ENCODE measurements at regions not wholly inside any gene's neighbourhood (a gene's known extent, or its start where the extent isn't known, plus 50 kb on each side); places are given as distances from the start of the nearest gene placed in this dataset.

GRCh38 chr3:104768886-104769285 is 597.8 kb upstream of the ALCAM start:
- H3K27ac Mint-ChIP-seq, result no peak overlapping the region
- no peaks in the 10 kb centered on the region for H3K9me3 Mint-ChIP-seq (ENCODE audit: insufficient read depth)
- no peaks in the 10 kb centered on the region for H3K27me3 Mint-ChIP-seq (ENCODE audit: low read depth)
- POLR2A ChIA-PET, result no interaction called here
- H3K36me3 Mint-ChIP-seq (ENCODE audit: low read depth), result no peaks in the 10 kb centered on the region
- no peak overlapping the region for H3K4me3 Mint-ChIP-seq
- CTCF ChIA-PET, result interaction anchor here (0.6 kb wide), 1 partner anchor 309 kb away, joined by 3 read pairs; no protein-coding TSS in a partner anchor
- no peak for DNase-seq
- H3K4me1 Mint-ChIP-seq (ENCODE audit: low read depth), result no peaks in the 10 kb centered on the region
- no peak for ATAC-seq

- ChIA-PET POLR2A (no interaction called here), CTCF (no interaction called here)
- Mint-ChIP-seq H3K27me3 (ENCODE audit: low read depth) (no peaks in the 10 kb centered on the region), H3K27ac (no peak overlapping the region), H3K4me1 (ENCODE audit: low read depth) (no peaks in the 10 kb centered on the region), H3K36me3 (ENCODE audit: low read depth) (no peaks in the 10 kb centered on the region), H3K4me3 (no peak overlapping the region), H3K9me3 (ENCODE audit: insufficient read depth) (no peaks in the 10 kb centered on the region)
- DNase-seq, result no peak
- ATAC-seq, result no peak
Observed at GRCh38 chr3:104779324-104779723, 587.4 kb upstream of the ALCAM start.

GRCh38 chr3:104781112-104781511 is 585.6 kb upstream of the ALCAM start:
- no peaks in the 10 kb centered on the region for H3K27me3 Mint-ChIP-seq (ENCODE audit: low read depth)
- ATAC-seq, result no peak
- no peaks in the 10 kb centered on the region for H3K4me1 Mint-ChIP-seq (ENCODE audit: low read depth)
- DNase-seq, result no peak
- no peaks in the 10 kb centered on the region for H3K9me3 Mint-ChIP-seq (ENCODE audit: insufficient read depth)
- H3K27ac Mint-ChIP-seq, result no peak overlapping the region
- ChIA-PET CTCF (no interaction called here), POLR2A (no interaction called here)
- no peaks in the 10 kb centered on the region for H3K36me3 Mint-ChIP-seq (ENCODE audit: low read depth)
- H3K4me3 Mint-ChIP-seq, result no peak overlapping the region

- ChIA-PET CTCF (no interaction called here), POLR2A (no interaction called here)
- Mint-ChIP-seq H3K36me3 (ENCODE audit: low read depth) (no peaks in the 10 kb centered on the region), H3K27me3 (ENCODE audit: low read depth) (no peaks in the 10 kb centered on the region), H3K27ac (no peak overlapping the region), H3K4me3 (no peak overlapping the region), H3K4me1 (ENCODE audit: low read depth) (no peaks in the 10 kb centered on the region), H3K9me3 (ENCODE audit: insufficient read depth) (no peaks in the 10 kb centered on the region)
- no peak for ATAC-seq
- no peak for DNase-seq
Observed at GRCh38 chr3:104785947-104786346, 580.8 kb upstream of the ALCAM start.

GRCh38 chr3:104787306-104787705 is 579.4 kb upstream of the ALCAM start:
- no peaks in the 10 kb centered on the region for H3K9me3 Mint-ChIP-seq (ENCODE audit: insufficient read depth)
- no peak overlapping the region for H3K4me3 Mint-ChIP-seq
- no peaks in the 10 kb centered on the region for H3K4me1 Mint-ChIP-seq (ENCODE audit: low read depth)
- ChIA-PET CTCF (no interaction called here), POLR2A (no interaction called here)
- H3K27ac Mint-ChIP-seq, result no peak overlapping the region
- H3K27me3 Mint-ChIP-seq (ENCODE audit: low read depth), result no peaks in the 10 kb centered on the region
- no peak for DNase-seq
- ATAC-seq, result no peak
- H3K36me3 Mint-ChIP-seq (ENCODE audit: low read depth), result no peaks in the 10 kb centered on the region

GRCh38 chr3:104788807-104789206 is 577.9 kb upstream of the ALCAM start:
- DNase-seq, result no peak
- ChIA-PET CTCF (no interaction called here), POLR2A (no interaction called here)
- ATAC-seq, result no peak
- H3K27me3 Mint-ChIP-seq (ENCODE audit: low read depth), result no peaks in the 10 kb centered on the region
- no peak overlapping the region for H3K27ac Mint-ChIP-seq
- no peaks in the 10 kb centered on the region for H3K4me1 Mint-ChIP-seq (ENCODE audit: low read depth)
- no peaks in the 10 kb centered on the region for H3K36me3 Mint-ChIP-seq (ENCODE audit: low read depth)
- no peak overlapping the region for H3K4me3 Mint-ChIP-seq
- no peaks in the 10 kb centered on the region for H3K9me3 Mint-ChIP-seq (ENCODE audit: insufficient read depth)

- no peaks in the 10 kb centered on the region for H3K36me3 Mint-ChIP-seq (ENCODE audit: low read depth)
- H3K9me3 Mint-ChIP-seq (ENCODE audit: insufficient read depth), result no peaks in the 10 kb centered on the region
- H3K4me3 Mint-ChIP-seq, result no peak overlapping the region
- ChIA-PET POLR2A (no interaction called here), CTCF (no interaction called here)
- DNase-seq, result no peak
- no peak for ATAC-seq
- no peaks in the 10 kb centered on the region for H3K4me1 Mint-ChIP-seq (ENCODE audit: low read depth)
- H3K27ac Mint-ChIP-seq, result no peak overlapping the region
- no peaks in the 10 kb centered on the region for H3K27me3 Mint-ChIP-seq (ENCODE audit: low read depth)
Observed at GRCh38 chr3:104791331-104791730, 575.4 kb upstream of the ALCAM start.

- Mint-ChIP-seq H3K4me1 (ENCODE audit: low read depth) (no peaks in the 10 kb centered on the region), H3K9me3 (ENCODE audit: insufficient read depth) (no peaks in the 10 kb centered on the region), H3K36me3 (ENCODE audit: low read depth) (no peaks in the 10 kb centered on the region), H3K27ac (no peak overlapping the region), H3K4me3 (no peak overlapping the region), H3K27me3 (ENCODE audit: low read depth) (no peaks in the 10 kb centered on the region)
- DNase-seq (no peak), ATAC-seq (no peak)
- POLR2A ChIA-PET, result no interaction called here
- CTCF ChIA-PET, result no interaction called here
Observed at GRCh38 chr3:104796556-104796955, 570.2 kb upstream of the ALCAM start.

- no peak for DNase-seq
- no peaks in the 10 kb centered on the region for H3K9me3 Mint-ChIP-seq (ENCODE audit: insufficient read depth)
- no peak overlapping the region for H3K27ac Mint-ChIP-seq
- H3K27me3 Mint-ChIP-seq (ENCODE audit: low read depth), result no peaks in the 10 kb centered on the region
- CTCF ChIA-PET, result no interaction called here
- H3K4me1 Mint-ChIP-seq (ENCODE audit: low read depth), result no peaks in the 10 kb centered on the region
- no peak for ATAC-seq
- POLR2A ChIA-PET, result no interaction called here
- no peak overlapping the region for H3K4me3 Mint-ChIP-seq
- H3K36me3 Mint-ChIP-seq (ENCODE audit: low read depth), result no peaks in the 10 kb centered on the region
Observed at GRCh38 chr3:104805042-104805441, 561.7 kb upstream of the ALCAM start.

- H3K27me3 Mint-ChIP-seq (ENCODE audit: low read depth), result no peaks in the 10 kb centered on the region
- no peaks in the 10 kb centered on the region for H3K36me3 Mint-ChIP-seq (ENCODE audit: low read depth)
- no peaks in the 10 kb centered on the region for H3K9me3 Mint-ChIP-seq (ENCODE audit: insufficient read depth)
- POLR2A ChIA-PET, result no interaction called here
- DNase-seq (no peak), ATAC-seq (no peak)
- CTCF ChIA-PET, result no interaction called here
- H3K4me1 Mint-ChIP-seq (ENCODE audit: low read depth), result no peaks in the 10 kb centered on the region
- H3K4me3 Mint-ChIP-seq, result no peak overlapping the region
- no peak overlapping the region for H3K27ac Mint-ChIP-seq
Observed at GRCh38 chr3:104805508-104805907, 561.2 kb upstream of the ALCAM start.

GRCh38 chr3:104810896-104811295 is 555.8 kb upstream of the ALCAM start:
- no peaks in the 10 kb centered on the region for H3K9me3 Mint-ChIP-seq (ENCODE audit: insufficient read depth)

GRCh38 chr3:104816008-104816407 is 550.7 kb upstream of the ALCAM start:
- Mint-ChIP-seq H3K9me3 (ENCODE audit: insufficient read depth) (no peaks in the 10 kb centered on the region), H3K27me3 (ENCODE audit: low read depth) (no peaks in the 10 kb centered on the region), H3K27ac (no peak overlapping the region), H3K36me3 (ENCODE audit: low read depth) (no peaks in the 10 kb centered on the region), H3K4me3 (no peak overlapping the region), H3K4me1 (ENCODE audit: low read depth) (no peaks in the 10 kb centered on the region)
- ChIA-PET CTCF (no interaction called here), POLR2A (no interaction called here)
- DNase-seq (no peak), ATAC-seq (no peak)

More at GRCh38 chr3:104810896-104811295, 555.8 kb upstream of the ALCAM start:
- H3K4me3 Mint-ChIP-seq, result no peak overlapping the region
- no peaks in the 10 kb centered on the region for H3K27me3 Mint-ChIP-seq (ENCODE audit: low read depth)
- POLR2A ChIA-PET, result no interaction called here
- DNase-seq, result no peak
- H3K27ac Mint-ChIP-seq, result no peak overlapping the region
- H3K36me3 Mint-ChIP-seq (ENCODE audit: low read depth), result no peaks in the 10 kb centered on the region
- no peak for ATAC-seq
- no peaks in the 10 kb centered on the region for H3K4me1 Mint-ChIP-seq (ENCODE audit: low read depth)
- CTCF ChIA-PET, result no interaction called here

- DNase-seq (no peak), ATAC-seq (no peak)
- no peak overlapping the region for H3K27ac Mint-ChIP-seq
- H3K9me3 Mint-ChIP-seq (ENCODE audit: insufficient read depth), result no peaks in the 10 kb centered on the region
- CTCF ChIA-PET, result no interaction called here
- POLR2A ChIA-PET, result no interaction called here
- no peak overlapping the region for H3K4me3 Mint-ChIP-seq
- H3K4me1 Mint-ChIP-seq (ENCODE audit: low read depth), result no peaks in the 10 kb centered on the region
- H3K36me3 Mint-ChIP-seq (ENCODE audit: low read depth), result no peaks in the 10 kb centered on the region
- H3K27me3 Mint-ChIP-seq (ENCODE audit: low read depth), result no peaks in the 10 kb centered on the region
Observed at GRCh38 chr3:104816716-104817115, 550.0 kb upstream of the ALCAM start.
